GM23338 (cell line): ENCODE measurements at regions not wholly inside any gene's neighbourhood (a gene's known extent, or its start where the extent isn't known, plus 50 kb on each side); places are given as distances from the start of the nearest gene placed in this dataset.

Source experiments
- CREB1 ChIP-seq: fragments of 250-450 bp; sonication (Bioruptor Pico); IDR thresholded peaks from 2 replicates; pipeline ENCODE4 v1.5.0; 2020; ENCODE audit warnings: low read depth, mild to moderate bottlenecking, moderate library complexity
- CTCF ChIP-seq, 2 experiments: fragments of 200-600 bp in 1 of 2; sonication (generic) in 1 of 2; conservative IDR thresholded peaks; 2 replicates each; pipeline versions ENCODE4 v1.5.1 to v1.6.1; 2016 to 2017; ENCODE audit warnings: antibody characterized with exemption in 2 of 2, low read depth in 2 of 2, mild to moderate bottlenecking in 2 of 2, moderate library complexity in 1 of 2
- ETS1 ChIP-seq: IDR thresholded peaks from 2 replicates; pipeline ENCODE4 v1.6.1; 2016; ENCODE audit warnings: antibody characterized with exemption
- EZH2 ChIP-seq: fragments of 200-600 bp; sonication (generic); IDR thresholded peaks from one replicate; pipeline ENCODE4 v1.8.0; 2017; ENCODE audit warnings: antibody characterized with exemption, mild to moderate bottlenecking, low read depth; ENCODE audit not compliant: unreplicated experiment
- EZH2phosphoT487 ChIP-seq: fragments of 200-600 bp; sonication (generic); IDR thresholded peaks from one replicate; pipeline ENCODE4 v1.8.1; 2018; ENCODE audit warnings: antibody characterized with exemption; ENCODE audit not compliant: unreplicated experiment
- JUNB ChIP-seq: IDR thresholded peaks from one replicate; pipeline ENCODE4 v1.6.1; 2016; ENCODE audit warnings: antibody characterized with exemption; ENCODE audit not compliant: unreplicated experiment
- POLR2AphosphoS5 ChIP-seq: IDR thresholded peaks from 2 replicates; pipeline ENCODE4 v1.6.1; 2016; ENCODE audit warnings: antibody characterized with exemption, low read depth
- REST ChIP-seq: IDR thresholded peaks from one replicate; pipeline ENCODE4 v1.6.1; 2018; ENCODE audit warnings: antibody characterized with exemption; ENCODE audit not compliant: unreplicated experiment
- STAT1 ChIP-seq: IDR thresholded peaks from one replicate; pipeline ENCODE4 v1.6.1; 2016; ENCODE audit warnings: antibody characterized with exemption; ENCODE audit not compliant: unreplicated experiment
- ZNF114 ChIP-seq: fragments of 250-450 bp; sonication (Bioruptor Pico); IDR thresholded peaks from 2 replicates; pipeline ENCODE4 v1.5.0; 2020; ENCODE audit warnings: mild to moderate bottlenecking, moderate library complexity

- TF ChIP-seq EZH2 (no peak), CTCF (conservative IDR thresholded peaks at IDR 0.05; ENCODE audit: low read depth in 2 of 2) (no peak), ETS1 (no peak), POLR2AphosphoS5 (no peak), JUNB (no peak), REST (no peak), STAT1 (no peak), EZH2phosphoT487 (no peak), ZNF114 (no peak), CREB1 (CRISPR knock-in tag) (no peak)
These were observed 69.6 kb downstream of the AGTR2 start for GRCh38 chrX:116239944-116240840.
